IPS-15b (cell line): ENCODE measurements at regions not wholly inside any gene's neighbourhood (a gene's known extent, or its start where the extent isn't known, plus 50 kb on each side); places are given as distances from the start of the nearest gene placed in this dataset.
"Not testable (repeated sequence)": the region's sequence is repeated elsewhere in the genome, so short reads cannot be mapped to it uniquely, and the experiment has no call there.

Experiments
- H3K27me3 ChIP-seq: one replicate; pipeline ENCODE4 v1.6.1; 2013; ENCODE audit warnings: low read length; ENCODE audit not compliant: control insufficient read depth, insufficient read depth
- H3K36me3 ChIP-seq: one replicate; pipeline ENCODE4 v1.6.1; 2013; ENCODE audit warnings: low read length; ENCODE audit not compliant: control insufficient read depth, insufficient read depth
- H3K4me1 ChIP-seq: one replicate; pipeline ENCODE4 v1.6.1; 2013; ENCODE audit warnings: mild to moderate bottlenecking, low read length; ENCODE audit not compliant: control insufficient read depth, insufficient read depth
- H3K4me3 ChIP-seq: one replicate; pipeline ENCODE4 v1.5.1; 2013; ENCODE audit warnings: low read depth, low read length
- H3K9ac ChIP-seq: one replicate; pipeline ENCODE4 v1.6.1; 2013; ENCODE audit warnings: low read depth, mild to moderate bottlenecking, low read length
- H3K9me3 ChIP-seq: one replicate; pipeline ENCODE4 v1.6.1; 2013; ENCODE audit warnings: mild to moderate bottlenecking, low read length; ENCODE audit not compliant: control insufficient read depth, insufficient read depth

GRCh38 chr7:113742946-113743431 lies 175.8 kb downstream of the PPP1R3A start:
- peak overlapping the region; percentile 26 for H3K9ac ChIP-seq
- H3K4me3 ChIP-seq: peak overlapping the region; percentile 49
- not testable (repeated sequence) for H3K27me3 ChIP-seq, H3K9me3 ChIP-seq, H3K4me1 ChIP-seq, H3K36me3 ChIP-seq

GRCh38 chr7:113742377-113742776 lies 176.4 kb downstream of the PPP1R3A start:
- no peaks in the 10 kb centered on the region for H3K9me3 ChIP-seq
- H3K9ac ChIP-seq: peak overlapping the region; percentile 26
- no peaks in the 10 kb centered on the region for H3K4me1 ChIP-seq
- no peaks in the 10 kb centered on the region for H3K27me3 ChIP-seq
- peak overlapping the region; percentile 49 for H3K4me3 ChIP-seq
- H3K36me3 ChIP-seq: no peaks in the 10 kb centered on the region

GRCh38 chr7:113731571-113731970 lies 187.2 kb downstream of the PPP1R3A start:
- Histone ChIP-seq H3K4me3 (no peak overlapping the region), H3K36me3 (no peaks in the 10 kb centered on the region), H3K9ac (no peak overlapping the region), H3K27me3 (no peaks in the 10 kb centered on the region), H3K9me3 (no peaks in the 10 kb centered on the region), H3K4me1 (no peaks in the 10 kb centered on the region)

- H3K27me3 ChIP-seq: no peaks in the 10 kb centered on the region
- no peak overlapping the region for H3K9ac ChIP-seq
- H3K4me3 ChIP-seq: no peak overlapping the region
- H3K36me3 ChIP-seq: no peaks in the 10 kb centered on the region
- no peaks in the 10 kb centered on the region for H3K4me1 ChIP-seq
- no peaks in the 10 kb centered on the region for H3K9me3 ChIP-seq
These were observed 188.4 kb downstream of the PPP1R3A start for GRCh38 chr7:113730309-113730955.

- no peaks in the 10 kb centered on the region for H3K9me3 ChIP-seq
- H3K4me3 ChIP-seq: no peak overlapping the region
- no peaks in the 10 kb centered on the region for H3K27me3 ChIP-seq
- no peak overlapping the region for H3K9ac ChIP-seq
- no peaks in the 10 kb centered on the region for H3K4me1 ChIP-seq
- H3K36me3 ChIP-seq: no peaks in the 10 kb centered on the region
These were observed 191.3 kb downstream of the PPP1R3A start for GRCh38 chr7:113727486-113727885.

GRCh38 chr7:113722006-113722405 lies 196.8 kb downstream of the PPP1R3A start:
- Histone ChIP-seq H3K4me1 (no peaks in the 10 kb centered on the region), H3K4me3 (no peak overlapping the region), H3K36me3 (no peaks in the 10 kb centered on the region), H3K27me3 (no peaks in the 10 kb centered on the region), H3K9me3 (no peaks in the 10 kb centered on the region), H3K9ac (no peak overlapping the region)

- no peak overlapping the region for H3K4me3 ChIP-seq
- H3K9ac ChIP-seq: no peak overlapping the region
- no peaks in the 10 kb centered on the region for H3K27me3 ChIP-seq
- H3K4me1 ChIP-seq: no peaks in the 10 kb centered on the region
- H3K36me3 ChIP-seq: no peaks in the 10 kb centered on the region
- no peaks in the 10 kb centered on the region for H3K9me3 ChIP-seq
These were observed 201.1 kb downstream of the PPP1R3A start for GRCh38 chr7:113717739-113718138.

GRCh38 chr7:113715981-113716856 lies 202.6 kb downstream of the PPP1R3A start:
- no peak overlapping the region for H3K9ac ChIP-seq
- H3K4me1 ChIP-seq: no peaks in the 10 kb centered on the region
- no peaks in the 10 kb centered on the region for H3K27me3 ChIP-seq
- H3K4me3 ChIP-seq: no peak overlapping the region
- H3K9me3 ChIP-seq: no peaks in the 10 kb centered on the region
- H3K36me3 ChIP-seq: no peaks in the 10 kb centered on the region

GRCh38 chr7:113715262-113715661 lies 203.5 kb downstream of the PPP1R3A start:
- H3K4me3 ChIP-seq: no peak overlapping the region
- H3K4me1 ChIP-seq: no peaks in the 10 kb centered on the region
- no peaks in the 10 kb centered on the region for H3K9me3 ChIP-seq
- H3K27me3 ChIP-seq: no peaks in the 10 kb centered on the region
- no peaks in the 10 kb centered on the region for H3K36me3 ChIP-seq
- no peak overlapping the region for H3K9ac ChIP-seq

GRCh38 chr7:113710310-113711096 lies 208.3 kb downstream of the PPP1R3A start:
- H3K9me3 ChIP-seq: no peaks in the 10 kb centered on the region
- no peak overlapping the region for H3K9ac ChIP-seq
- H3K4me1 ChIP-seq: no peaks in the 10 kb centered on the region
- H3K4me3 ChIP-seq: no peak overlapping the region
- H3K36me3 ChIP-seq: no peaks in the 10 kb centered on the region
- H3K27me3 ChIP-seq: no peaks in the 10 kb centered on the region

GRCh38 chr7:113705439-113705838 lies 213.4 kb downstream of the PPP1R3A start:
- no peaks in the 10 kb centered on the region for H3K4me1 ChIP-seq
- H3K27me3 ChIP-seq: no peaks in the 10 kb centered on the region
- H3K9ac ChIP-seq: no peak overlapping the region
- no peaks in the 10 kb centered on the region for H3K36me3 ChIP-seq
- H3K4me3 ChIP-seq: no peak overlapping the region
- no peaks in the 10 kb centered on the region for H3K9me3 ChIP-seq
